Neural cell (in vitro differentiated cells): ENCODE measurements at regions not wholly inside any gene's neighbourhood (a gene's known extent, or its start where the extent isn't known, plus 50 kb on each side); places are given as distances from the start of the nearest gene placed in this dataset.

Experiments
- EP300 ChIP-seq: fragments of 450-650 bp; conservative IDR thresholded peaks from 2 replicates; pipeline ENCODE4 v1.6.1; 2014; ENCODE audit warnings: antibody characterized with exemption, mild to moderate bottlenecking, moderate library complexity; ENCODE audit not compliant: poor library complexity, severe bottlenecking
- EZH2 ChIP-seq: fragments of 200-600, 300-800 bp; shearing (Covaris generic), sonication (generic); IDR thresholded peaks from 2 replicates; pipeline ENCODE4 v1.6.1; 2014; ENCODE audit warnings: antibody characterized with exemption, low read length, borderline replicate concordance, mild to moderate bottlenecking; ENCODE audit not compliant: insufficient read depth, poor library complexity, severe bottlenecking
- MXI1 ChIP-seq: fragments of 450-650 bp; conservative IDR thresholded peaks from 2 replicates; pipeline ENCODE4 v1.6.1; 2014; ENCODE audit warnings: antibody characterized with exemption, mild to moderate bottlenecking; ENCODE audit not compliant: poor library complexity, severe bottlenecking
- POLR2AphosphoS5 ChIP-seq: IDR thresholded peaks from 2 replicates; pipeline ENCODE4 v1.6.1; 2012
- SMC3 ChIP-seq: fragments of 450-650 bp; conservative IDR thresholded peaks from 2 replicates; pipeline ENCODE4 v1.6.1; 2014; ENCODE audit warnings: antibody characterized with exemption, mild to moderate bottlenecking, moderate library complexity; ENCODE audit not compliant: poor library complexity
- TAF1 ChIP-seq: IDR thresholded peaks from 2 replicates; pipeline ENCODE4 v1.6.1; 2012; ENCODE audit warnings: low read depth
- TF ChIP-seq, protein P1 (sequence below): fragments of 450-650 bp; IDR thresholded peaks from 2 replicates; pipeline ENCODE4 v1.5.1; 2014; ENCODE audit warnings: antibody characterized with exemption, mild to moderate bottlenecking, moderate library complexity; ENCODE audit not compliant: poor library complexity, severe bottlenecking

DNA sequence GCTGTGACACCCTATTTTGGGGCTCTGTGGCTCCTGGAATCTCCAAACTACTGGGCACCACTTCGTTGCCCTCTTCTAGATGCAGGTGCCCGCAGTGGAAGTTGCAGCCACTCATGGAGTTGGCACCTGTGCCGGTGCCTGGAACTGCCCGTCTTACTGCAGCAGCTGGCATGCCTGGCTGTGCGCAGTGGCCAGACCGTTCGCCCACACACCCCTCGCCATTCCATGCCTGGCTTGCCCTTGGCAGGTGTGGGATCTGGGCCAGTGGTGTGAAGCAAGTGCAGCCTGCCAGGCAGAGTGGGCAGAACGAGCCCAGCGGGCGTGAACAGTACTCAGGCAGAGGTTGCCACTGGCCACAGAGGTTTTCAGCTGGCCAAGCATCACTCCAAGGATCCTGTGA, 1286.7 kb downstream of the ROBO1 start:
- TF ChIP-seq TAF1 (no peak), EZH2 (no peak), EP300 (no peak), POLR2AphosphoS5 (no peak), MXI1 (no peak), SMC3 (no peak)
- TF ChIP-seq, protein P1, sequence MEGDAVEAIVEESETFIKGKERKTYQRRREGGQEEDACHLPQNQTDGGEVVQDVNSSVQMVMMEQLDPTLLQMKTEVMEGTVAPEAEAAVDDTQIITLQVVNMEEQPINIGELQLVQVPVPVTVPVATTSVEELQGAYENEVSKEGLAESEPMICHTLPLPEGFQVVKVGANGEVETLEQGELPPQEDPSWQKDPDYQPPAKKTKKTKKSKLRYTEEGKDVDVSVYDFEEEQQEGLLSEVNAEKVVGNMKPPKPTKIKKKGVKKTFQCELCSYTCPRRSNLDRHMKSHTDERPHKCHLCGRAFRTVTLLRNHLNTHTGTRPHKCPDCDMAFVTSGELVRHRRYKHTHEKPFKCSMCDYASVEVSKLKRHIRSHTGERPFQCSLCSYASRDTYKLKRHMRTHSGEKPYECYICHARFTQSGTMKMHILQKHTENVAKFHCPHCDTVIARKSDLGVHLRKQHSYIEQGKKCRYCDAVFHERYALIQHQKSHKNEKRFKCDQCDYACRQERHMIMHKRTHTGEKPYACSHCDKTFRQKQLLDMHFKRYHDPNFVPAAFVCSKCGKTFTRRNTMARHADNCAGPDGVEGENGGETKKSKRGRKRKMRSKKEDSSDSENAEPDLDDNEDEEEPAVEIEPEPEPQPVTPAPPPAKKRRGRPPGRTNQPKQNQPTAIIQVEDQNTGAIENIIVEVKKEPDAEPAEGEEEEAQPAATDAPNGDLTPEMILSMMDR = no peak
